ENCODE measurements at regions not wholly inside any gene's neighbourhood (a gene's known extent, or its start where the extent isn't known, plus 50 kb on each side); places are given as distances from the start of the nearest gene placed in this dataset.

GRCh38 chr5:54772231-54772630 is 213.2 kb downstream of the ESM1 start:
- DNase-seq (ENCODE audit: low read depth) = no peak

GRCh38 chr5:54769746-54770145 is 215.6 kb downstream of the ESM1 start:
- DNase-seq (ENCODE audit: low read depth) = no peak

GRCh38 chr5:54769072-54769471 is 216.3 kb downstream of the ESM1 start:
- DNase-seq (ENCODE audit: low read depth) = no peak

- no peak for DNase-seq (ENCODE audit: low read depth)
Measured at GRCh38 chr5:54766748-54767147, 218.6 kb downstream of the ESM1 start.

- DNase-seq (ENCODE audit: low read depth) = no peak
Measured at GRCh38 chr5:54765165-54766028, 220.0 kb downstream of the ESM1 start.

- DNase-seq (ENCODE audit: low read depth) = no peak
Measured at GRCh38 chr5:54764102-54765090, 221.0 kb downstream of the ESM1 start.

GRCh38 chr5:54761213-54761701 is 224.1 kb downstream of the ESM1 start:
- peak; percentile 37 for DNase-seq (ENCODE audit: low read depth)

GRCh38 chr5:54760182-54760935 is 225.0 kb downstream of the ESM1 start:
- DNase-seq (ENCODE audit: low read depth) = no peak

- DNase-seq (ENCODE audit: low read depth) = no peak
Measured at GRCh38 chr5:54758038-54758437, 227.4 kb downstream of the ESM1 start.

GRCh38 chr5:54757541-54757940 is 227.9 kb downstream of the ESM1 start:
- no peak for DNase-seq (ENCODE audit: low read depth)

GRCh38 chr5:54756796-54757402 is 228.5 kb downstream of the ESM1 start:
- no peak for DNase-seq (ENCODE audit: low read depth)

- DNase-seq (ENCODE audit: low read depth) = no peak
Measured at GRCh38 chr5:54756301-54756700, 229.1 kb downstream of the ESM1 start.

GRCh38 chr5:54754878-54755277 is 230.5 kb downstream of the ESM1 start:
- no peak for DNase-seq (ENCODE audit: low read depth)

GRCh38 chr5:54754420-54754819 is 231.0 kb downstream of the ESM1 start:
- no peak for DNase-seq (ENCODE audit: low read depth)

- no peak for DNase-seq (ENCODE audit: low read depth)
Measured at GRCh38 chr5:54753753-54754152, 231.6 kb downstream of the ESM1 start.

- DNase-seq (ENCODE audit: low read depth) = peak; percentile 82
Measured at GRCh38 chr5:54753034-54753433, 232.4 kb downstream of the ESM1 start.

- no peak for DNase-seq (ENCODE audit: low read depth)
Measured at GRCh38 chr5:54748527-54748926, 231.0 kb downstream of the SNX18 start.

- no peak for DNase-seq (ENCODE audit: low read depth)
Measured at GRCh38 chr5:54746777-54747398, 229.3 kb downstream of the SNX18 start.

GRCh38 chr5:54746346-54746745 is 228.8 kb downstream of the SNX18 start:
- DNase-seq (ENCODE audit: low read depth) = no peak

GRCh38 chr5:54745599-54745998 is 228.0 kb downstream of the SNX18 start:
- DNase-seq (ENCODE audit: low read depth) = no peak
